NCI-H1694 treated with DMSO at 0.1 percent for 48 hours (cell line): ENCODE measurements at regions not wholly inside any gene's neighbourhood (a gene's known extent, or its start where the extent isn't known, plus 50 kb on each side); places are given as distances from the start of the nearest gene placed in this dataset.
"Not testable (repeated sequence)": the region's sequence is repeated elsewhere in the genome, so short reads cannot be mapped to it uniquely, and the experiment has no call there.

Source experiments
- DNase-seq: peaks from one replicate; lab custom pipeline; 2025; lab: John Stamatoyannopoulos, UW

DNA sequence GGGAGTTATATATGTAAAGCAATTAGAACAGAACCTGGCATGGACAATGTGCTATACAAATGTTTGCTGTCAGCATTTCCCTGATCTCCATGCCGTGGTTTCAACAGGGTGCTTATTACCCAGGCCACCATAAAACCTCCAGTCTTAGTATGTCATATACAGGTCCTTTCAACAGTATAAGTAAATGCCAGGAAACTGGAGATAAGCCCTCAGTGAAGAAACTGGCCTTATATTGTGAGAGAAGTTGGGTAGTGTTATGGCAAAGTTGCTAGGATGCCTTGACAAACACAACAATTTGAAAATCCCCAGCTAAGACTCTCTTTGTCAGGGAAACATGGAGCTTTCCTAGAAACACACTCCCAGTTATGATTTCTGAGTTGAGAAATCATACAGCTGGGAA, 850.2 kb upstream of the ADAMTS5 start:
- no peak for DNase-seq

DNA sequence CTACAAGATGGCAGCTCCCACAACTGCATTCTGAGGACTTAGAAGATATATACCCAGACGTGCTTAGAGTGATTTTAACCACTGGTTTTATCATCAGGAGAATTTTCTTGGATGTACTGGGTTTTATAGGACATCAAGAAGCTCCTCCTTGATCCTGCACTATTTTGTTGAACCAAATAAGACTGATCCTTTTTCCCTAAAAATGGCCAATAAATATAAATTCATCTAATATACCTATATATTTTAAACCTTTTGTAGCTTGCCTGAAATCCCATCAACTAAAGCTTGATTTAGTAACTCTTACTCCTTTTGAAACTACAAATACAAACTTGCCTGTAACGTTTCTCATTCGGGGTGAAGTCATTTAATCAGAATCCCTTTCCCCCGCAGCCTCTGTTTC, 849.4 kb upstream of the ADAMTS5 start:
- no peak for DNase-seq

DNA sequence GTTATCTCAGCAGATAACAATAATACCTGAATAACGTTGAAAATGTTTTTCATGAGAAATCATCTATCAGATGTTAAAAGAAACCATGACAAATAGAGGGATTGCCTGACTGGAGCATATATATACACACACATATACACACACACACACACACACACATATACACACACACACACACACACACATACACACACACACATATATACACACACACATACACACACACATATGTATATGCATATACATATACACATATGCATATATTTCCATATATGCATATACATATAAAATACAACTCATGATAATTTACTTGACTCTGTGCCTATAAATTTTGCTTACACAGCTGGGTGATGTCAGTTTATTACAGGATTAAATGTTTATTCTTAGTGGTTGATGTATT, 847.3 kb upstream of the ADAMTS5 start:
- no peak for DNase-seq

DNA sequence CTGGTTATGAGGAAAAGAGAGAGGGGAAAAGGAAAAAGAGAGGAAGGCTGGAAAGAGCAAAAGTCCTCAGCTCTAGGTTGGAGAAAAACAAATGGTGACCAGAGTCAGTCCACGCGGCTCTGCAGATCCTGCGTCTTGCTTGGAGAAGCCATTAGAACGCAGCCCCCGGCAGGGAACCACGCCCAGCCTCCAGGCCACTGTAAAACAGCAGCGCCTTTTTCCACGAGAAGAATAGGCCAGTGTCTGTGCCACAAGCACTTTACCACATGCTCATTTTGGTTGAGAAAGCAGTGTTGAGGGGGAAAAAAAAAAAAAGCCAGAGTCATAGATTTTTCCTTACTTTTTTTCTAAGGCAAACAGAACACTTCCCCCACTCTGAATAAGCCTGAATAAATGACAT, 846.9 kb upstream of the ADAMTS5 start:
- DNase-seq: no peak

DNA sequence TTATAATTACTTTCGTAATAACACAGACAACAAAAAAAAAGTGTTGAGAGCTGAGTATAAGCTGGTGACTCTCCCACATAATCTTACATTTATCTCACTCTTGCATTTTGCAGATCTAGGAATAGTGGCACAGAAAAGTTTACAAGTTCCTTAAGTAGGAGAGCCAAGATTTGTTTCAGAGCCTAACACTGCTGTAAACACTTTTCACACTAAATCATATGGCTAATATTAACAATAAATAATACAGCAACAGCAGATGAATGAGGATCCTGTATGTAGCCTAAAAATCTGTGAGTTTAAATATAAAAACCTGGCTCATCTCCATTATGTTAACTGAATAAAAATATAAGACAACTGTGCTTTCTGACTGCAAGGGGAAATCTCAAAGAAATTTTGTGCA, 846.5 kb upstream of the ADAMTS5 start:
- no peak for DNase-seq

DNA sequence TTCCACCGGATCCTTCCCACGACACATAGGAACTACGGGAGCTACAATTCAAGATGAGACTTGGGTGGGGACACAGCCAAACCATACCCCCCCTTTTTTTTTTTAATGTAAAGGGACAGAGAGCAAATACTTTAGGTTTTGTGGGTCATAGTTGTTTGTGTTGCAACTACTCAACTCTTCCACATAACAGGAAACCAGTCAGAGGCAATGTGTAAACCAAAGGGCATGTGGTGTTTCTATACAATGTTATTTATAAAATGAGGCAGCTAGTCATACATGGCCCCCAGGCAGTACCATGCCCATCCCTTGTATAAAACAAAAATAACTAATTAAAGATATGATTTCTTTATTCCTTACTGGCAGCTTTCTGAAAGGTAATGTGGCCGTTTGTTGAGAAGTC, 845.4 kb upstream of the ADAMTS5 start:
- DNase-seq: no peak

DNA sequence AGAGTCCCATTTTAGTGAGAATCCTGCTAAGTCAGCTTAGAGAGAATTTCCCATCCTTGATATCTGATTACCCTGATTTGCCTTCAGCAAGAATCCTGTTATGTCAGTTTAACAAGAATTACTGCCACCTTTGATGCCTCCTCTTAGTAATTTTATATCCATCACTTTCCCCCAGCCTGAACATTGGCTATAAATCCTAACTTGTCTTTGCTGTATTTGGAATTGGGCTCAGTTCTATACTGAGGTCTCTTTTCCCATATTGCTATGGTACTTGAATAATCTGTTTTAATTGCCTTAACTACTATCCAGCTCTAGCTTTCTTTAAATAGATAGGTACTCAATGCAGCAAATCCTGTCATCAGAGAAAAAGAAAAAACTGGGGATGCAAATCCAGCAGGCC, 842.0 kb upstream of the ADAMTS5 start:
- DNase-seq: no peak

DNA sequence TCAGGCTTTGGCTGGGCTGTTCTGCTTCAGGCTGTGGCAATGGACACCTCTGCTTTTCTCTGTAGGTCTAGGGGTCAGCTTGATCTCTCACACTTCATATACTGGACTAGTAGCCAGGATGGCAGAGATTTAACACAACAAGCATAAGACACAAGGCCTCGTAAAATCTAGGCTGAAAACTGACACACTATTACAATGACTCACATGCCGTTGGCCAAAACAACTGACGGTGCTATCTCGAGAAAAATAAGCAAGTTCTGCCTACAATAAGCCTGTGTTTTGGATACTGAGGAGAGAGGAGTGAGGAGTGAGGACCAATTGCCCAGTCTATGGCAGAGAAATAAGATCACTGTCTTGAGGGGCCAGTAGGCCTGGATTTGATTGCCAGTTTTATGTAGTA, 840.7 kb upstream of the ADAMTS5 start:
- DNase-seq: no peak

DNA sequence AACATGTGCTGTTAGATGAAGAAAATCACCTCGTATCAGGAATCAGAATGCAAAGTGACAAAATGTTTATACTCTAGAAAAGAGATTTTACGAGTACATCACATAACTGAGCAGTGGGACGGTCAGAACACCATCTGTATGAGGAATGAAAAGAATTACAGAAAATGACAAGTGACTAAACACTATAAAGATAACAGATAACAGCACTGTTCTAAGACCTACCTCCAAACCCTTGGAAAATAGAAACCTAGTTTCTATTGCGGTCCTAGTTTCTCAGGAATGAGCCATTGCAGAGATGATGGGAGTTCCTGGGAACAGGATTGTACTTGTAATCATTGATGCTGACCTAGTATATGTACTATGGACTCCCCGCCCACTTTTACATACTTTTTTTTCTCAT, 839.4 kb upstream of the ADAMTS5 start:
- DNase-seq: no peak

DNA sequence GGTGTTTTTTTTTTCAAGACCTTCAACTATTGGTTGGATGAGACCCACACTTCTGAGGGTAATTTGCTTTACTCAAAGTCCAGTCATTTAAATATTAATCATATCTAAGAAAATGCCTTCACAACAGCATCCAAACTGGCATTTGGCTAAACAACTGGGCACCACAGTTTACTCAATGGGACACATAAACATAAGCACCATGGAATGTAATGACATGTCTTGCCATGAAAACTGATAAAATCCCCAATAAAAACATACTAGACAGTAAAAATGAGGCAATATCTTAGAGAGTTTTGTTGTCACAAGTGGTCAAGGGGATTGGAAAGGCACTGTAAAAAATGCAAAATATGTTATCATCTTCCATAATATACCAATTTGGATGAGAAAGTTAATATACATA, 838.8 kb upstream of the ADAMTS5 start:
- no peak for DNase-seq

DNA sequence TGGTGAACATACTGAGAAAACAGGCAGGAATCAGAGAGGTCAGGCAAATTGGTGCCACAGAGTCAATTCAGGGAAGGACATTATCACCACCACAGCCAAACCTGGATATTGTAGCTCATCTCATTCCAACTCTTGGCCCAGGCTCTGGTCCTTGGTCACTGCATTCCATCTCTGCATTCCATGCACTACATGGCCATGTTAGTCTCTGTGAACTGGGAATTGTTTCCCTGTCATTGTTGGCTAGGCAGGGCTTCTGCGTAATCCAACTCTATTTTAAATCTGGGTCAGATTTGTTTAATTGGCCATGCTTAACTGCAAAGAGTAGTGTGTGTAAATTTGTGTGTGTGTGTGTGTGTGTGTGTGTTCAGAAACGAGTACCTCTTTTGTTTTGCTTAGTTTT, 837.6 kb upstream of the ADAMTS5 start:
- DNase-seq: no peak

DNA sequence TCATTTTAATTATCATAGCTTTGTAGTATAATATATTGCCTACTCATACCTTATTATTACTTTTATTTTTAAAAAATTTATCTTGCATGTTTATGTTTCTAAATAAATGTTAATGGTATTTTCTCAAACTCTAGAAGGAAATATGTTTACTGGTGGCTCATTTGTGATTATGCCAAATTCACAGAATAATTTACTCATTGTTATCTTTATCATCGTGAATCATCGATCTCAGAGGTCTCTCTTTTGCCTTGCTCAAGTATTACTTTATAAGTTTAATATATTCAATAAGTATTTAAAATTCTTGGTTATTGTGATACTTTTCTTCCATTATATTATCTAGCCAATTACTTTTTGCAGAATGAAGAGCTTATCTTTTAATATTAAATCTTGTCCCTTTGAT, 836.7 kb upstream of the ADAMTS5 start:
- DNase-seq: no peak

DNA sequence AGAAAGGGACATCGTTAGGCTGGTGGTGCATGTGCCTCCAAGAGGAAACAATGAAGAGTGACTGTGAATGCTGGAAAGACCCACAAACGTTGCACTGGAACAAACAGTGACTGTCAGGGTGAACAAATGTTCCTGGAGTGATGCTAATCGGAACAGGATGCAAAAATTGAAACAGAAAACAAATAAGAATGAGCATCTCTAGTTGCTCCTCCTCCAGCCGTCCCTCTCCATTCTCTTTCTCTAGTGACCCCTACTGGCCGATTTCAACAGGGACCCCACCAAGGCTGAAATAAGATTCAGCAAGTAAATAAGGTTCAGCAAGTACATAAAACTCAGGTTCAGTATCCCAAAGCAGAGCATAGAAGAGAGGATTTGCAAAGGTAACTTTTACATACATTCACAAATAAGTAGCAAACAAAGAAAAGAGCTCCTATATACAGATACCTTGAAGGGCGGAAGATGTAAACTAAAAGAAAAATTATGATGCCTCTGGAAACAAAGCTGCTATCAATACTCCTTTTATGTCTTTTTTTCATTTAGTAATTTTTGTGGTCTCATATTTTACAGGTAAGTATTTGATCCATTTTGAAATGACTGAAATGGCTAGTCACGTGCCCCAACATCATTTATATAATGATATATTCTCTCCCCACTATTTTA, 836.1 kb upstream of the ADAMTS5 start:
- peak; percentile 51 for DNase-seq

DNA sequence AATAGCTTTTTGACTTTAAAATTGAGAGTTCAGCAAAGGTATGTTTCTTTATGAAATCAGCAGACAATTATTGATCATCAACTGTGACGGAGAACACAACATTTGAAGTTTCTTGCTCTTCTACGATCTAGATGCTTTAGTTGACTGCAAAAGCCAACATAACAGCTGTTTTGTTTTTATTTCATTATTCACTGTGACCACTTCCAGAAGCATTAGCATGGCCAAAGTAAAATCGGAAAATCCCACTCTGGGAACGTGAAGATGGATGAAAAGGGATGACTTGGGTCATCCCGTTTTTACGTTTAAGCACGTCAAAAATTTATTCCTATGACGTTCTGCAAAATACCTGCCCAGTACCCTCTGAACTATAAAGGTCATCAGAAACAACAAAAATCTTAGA, 833.0 kb upstream of the ADAMTS5 start:
- no peak for DNase-seq

DNA sequence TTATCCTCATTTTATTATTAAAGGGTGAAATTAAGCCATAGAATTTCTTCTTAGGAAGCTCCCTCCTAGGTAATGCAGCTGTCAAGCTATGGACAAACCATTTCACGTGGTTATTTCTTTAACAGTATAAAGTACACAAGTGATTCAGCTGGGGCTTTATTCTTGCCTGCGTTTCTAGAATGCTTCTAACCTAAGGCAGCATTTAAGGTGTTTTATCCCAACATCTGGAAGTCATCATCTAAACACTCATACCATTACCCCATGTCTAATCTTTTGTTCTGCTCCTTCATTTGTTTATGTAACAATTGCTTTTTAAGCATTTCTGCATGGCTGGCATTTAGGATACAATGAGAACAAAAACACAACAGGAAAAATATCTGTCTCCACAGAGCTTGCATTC, 829.2 kb upstream of the ADAMTS5 start:
- DNase-seq: no peak

DNA sequence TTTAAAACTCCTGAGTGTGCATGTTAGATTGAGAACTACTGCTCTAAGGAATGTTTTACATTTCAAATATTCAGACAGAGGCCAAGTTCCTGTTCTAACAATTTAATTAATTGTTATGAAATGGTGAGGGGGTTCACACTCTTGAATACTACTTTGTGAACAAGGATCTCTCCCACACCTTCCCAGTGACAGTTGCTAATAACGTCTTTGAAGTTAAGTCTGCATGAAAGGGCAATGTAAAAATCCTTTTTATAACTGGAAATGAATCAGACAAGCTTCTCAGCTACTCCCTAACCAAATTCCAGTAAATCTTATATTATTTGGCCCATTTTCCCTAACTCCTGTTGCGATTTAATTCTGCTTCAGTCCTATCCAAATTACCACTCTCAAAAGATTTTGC, 828.5 kb upstream of the ADAMTS5 start:
- DNase-seq: no peak

DNA sequence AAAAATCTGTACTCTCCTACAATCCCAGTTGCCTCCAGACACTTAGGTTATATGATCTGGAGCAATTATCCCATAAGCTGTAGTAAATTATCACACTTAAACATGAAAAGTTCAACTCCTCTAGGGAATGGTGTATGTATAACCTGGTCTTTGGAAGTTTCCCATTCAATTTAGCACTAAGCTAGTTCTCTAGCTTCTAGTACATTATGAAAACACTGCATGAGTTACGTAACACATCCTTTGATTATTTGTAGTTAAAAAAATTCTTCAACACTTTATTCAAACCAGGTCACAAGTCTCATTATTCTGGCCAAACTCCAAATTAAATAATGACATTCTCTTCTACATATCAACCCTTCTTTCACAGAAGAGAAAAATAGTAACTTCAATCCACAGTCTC, 827.0 kb upstream of the ADAMTS5 start:
- DNase-seq: no peak

DNA sequence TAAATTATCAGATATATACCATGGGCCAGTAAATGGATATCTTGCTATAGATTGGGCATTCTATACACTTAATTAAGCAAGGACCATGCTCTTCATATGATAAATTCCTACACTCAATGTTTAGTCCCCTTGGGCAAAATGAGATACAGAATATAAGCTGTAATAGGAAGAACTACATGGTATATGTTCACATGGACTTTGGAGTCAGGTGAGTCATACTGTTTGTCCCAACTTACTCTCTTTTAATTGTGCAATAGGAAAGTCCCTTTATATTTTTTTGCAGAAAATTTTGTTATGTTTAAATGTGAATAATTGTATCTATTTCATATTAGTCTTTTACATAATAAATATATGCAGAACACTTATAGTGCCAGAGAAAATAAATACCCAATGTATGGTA, 820.2 kb upstream of the ADAMTS5 start:
- DNase-seq: no peak

DNA sequence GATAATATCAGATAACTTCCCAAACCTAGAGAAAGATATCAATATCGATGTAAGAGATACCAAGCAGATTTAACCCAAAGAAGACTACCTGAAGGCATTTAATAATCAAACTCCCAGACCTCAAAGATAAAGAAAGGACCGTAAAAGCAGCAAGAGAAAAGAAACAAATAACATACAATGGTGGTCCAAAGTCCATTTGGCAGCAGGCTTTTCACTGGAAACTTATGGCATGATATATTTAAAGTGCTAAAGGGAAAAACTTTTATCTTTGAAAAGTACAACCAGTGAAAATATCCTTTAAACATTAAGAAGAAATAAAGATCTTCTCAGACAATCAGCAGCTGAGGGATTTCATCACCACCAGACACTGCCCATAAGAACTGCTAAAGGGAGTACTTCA, 812.7 kb upstream of the ADAMTS5 start:
- no peak for DNase-seq

DNA sequence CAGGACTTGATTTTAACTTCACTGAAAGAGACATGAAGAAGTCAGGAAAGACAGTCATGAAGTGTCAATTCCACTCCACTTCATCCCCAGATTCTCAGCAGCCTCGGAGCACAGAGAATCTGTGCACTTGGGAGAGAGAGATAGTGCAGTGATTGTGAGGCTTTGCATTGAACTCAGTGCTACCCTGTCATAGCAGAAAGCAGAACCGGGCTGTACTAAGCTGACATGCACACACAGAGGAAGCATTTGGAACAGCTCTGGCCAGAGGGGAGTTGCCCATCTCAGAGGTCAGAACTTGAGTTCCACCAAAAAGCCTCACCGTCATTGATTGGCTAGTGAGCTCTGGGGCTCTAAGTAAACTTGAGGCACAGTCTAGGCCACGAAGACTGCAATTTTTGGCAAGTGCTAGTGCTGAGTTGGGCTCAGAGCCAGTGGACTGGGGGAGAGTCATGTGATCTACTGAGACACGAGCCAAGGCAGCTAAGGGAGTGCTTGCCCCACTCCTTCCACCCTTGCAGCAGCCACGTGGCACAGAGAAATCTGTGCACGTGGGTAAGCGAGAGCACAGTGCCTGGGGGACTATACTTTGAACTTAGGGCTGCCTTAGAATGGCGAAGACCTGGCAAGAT, 810.2 kb upstream of the ADAMTS5 start:
- no peak for DNase-seq

DNA sequence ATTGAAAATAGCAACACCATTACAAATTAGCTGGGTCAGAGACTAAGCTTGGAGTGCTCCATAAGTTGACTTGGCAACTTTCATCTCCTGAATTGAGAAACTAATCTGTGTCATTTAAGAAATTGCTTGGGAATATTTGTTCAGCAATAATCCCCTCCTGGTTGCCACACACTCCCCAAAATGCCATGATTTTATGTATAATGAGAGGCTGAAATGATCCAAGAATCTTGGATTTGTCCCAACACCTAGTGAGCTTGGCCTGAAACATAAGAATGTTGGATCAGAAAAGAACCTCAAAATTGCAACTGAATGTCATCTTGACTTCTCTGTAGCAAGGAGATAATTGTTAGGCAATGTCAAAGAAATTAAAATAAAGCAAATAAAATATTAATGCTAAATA, 805.9 kb upstream of the ADAMTS5 start:
- no peak for DNase-seq

DNA sequence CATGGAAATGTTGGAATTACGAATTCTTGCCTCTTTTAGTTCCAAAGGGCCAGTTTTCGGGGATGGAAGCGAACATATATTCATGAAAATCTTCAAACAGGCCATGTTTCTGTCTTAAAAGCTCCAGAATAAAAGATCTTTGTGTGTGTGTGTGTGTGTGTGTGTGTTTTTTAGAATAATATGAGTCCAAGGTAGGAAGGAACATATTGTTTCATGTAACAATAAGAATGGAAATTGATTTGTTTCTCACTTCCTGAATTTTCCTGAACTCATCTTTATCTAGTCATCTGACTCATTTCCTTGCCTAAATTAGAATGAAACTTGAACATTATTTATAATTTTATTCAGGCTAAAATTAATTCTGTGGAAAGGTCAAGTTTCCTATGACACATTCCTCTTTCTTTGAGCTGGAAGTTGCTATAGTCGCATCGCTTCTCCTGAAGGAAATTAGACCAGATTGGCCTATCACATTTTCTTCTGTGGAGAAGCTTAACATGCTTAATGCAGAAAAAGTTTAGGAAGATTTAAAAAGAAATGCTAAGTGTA, 805.1 kb upstream of the ADAMTS5 start:
- no peak for DNase-seq

DNA sequence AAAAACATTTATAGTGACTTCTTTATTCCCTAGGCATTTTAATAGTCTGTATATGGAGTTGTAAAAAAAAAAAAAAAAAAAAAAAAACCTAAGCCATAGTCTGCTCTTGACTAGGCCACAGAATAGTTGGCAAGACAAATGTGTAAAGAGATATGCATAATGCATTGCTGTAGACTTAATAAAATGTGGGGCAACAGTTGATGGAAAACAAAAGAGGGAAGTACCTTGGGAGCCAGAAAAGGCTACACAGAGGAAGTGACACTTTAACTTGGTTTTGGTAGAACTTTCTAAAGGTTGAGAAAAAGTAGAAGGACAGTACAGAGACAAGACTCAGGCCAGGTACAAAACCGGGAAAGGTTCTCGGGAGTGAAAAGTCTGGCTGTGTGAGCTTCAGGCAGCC, 802.9 kb upstream of the ADAMTS5 start:
- no peak for DNase-seq

DNA sequence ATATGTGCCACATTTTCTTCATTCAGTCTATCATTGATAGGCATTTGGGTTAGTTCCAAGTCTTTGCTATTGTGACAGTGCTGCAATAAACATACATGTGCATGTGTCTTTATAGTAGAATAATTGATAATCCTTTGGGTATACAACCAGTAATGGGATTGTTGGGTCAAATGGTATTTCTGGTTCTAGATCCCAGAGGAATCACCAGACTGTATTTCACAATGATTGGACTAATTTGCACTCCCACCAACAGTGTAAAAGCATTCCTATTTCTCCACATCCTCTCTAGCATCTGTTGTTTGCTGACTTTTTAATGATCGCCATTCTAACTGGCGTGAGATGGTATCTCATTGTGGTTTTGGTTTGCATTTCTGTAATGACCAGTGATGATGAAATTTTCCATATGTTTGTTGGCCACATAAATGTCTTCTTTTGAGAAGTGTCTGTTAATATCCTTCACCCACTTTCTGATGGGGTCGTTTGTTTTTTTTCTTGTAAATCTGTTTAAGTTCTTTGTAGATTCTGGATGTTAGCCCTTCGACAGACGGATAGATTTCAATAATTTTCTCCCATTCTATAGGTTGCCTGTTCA, 801.3 kb upstream of the ADAMTS5 start:
- DNase-seq: not testable (repeated sequence)
